C1 segment of cervical spinal cord (tissue), 14 donors: ENCODE measurements at regions not wholly inside any gene's neighbourhood (a gene's known extent, or its start where the extent isn't known, plus 50 kb on each side); places are given as distances from the start of the nearest gene placed in this dataset.
"Not testable (repeated sequence)": the region's sequence is repeated elsewhere in the genome, so short reads cannot be mapped to it uniquely, and the experiment has no call there.

Source experiments
- DNase-seq, 14 donors: peaks; one replicate each; lab custom pipeline; 2025; lab: John Stamatoyannopoulos, UW

DNA sequence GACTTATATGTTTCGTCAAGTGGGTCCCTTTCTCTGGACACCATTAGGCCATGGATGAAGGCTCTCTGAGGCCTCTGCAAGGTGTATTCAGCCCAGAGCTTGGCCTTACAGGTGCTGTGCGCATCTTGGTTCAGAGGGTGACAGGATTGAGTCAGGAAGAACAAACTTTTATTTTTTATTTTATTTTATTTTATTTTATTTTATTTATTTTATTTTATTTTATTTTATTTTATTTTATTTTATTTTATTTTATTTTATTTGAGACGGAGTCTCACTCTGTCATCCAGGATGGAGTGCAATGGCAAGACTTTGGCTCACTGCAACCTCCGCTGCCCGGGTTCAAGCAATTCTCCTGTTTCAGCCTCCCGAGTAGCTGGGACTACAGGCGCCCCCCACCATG, 370.4 kb upstream of the CLNK start:
- not testable (repeated sequence) for DNase-seq

DNA sequence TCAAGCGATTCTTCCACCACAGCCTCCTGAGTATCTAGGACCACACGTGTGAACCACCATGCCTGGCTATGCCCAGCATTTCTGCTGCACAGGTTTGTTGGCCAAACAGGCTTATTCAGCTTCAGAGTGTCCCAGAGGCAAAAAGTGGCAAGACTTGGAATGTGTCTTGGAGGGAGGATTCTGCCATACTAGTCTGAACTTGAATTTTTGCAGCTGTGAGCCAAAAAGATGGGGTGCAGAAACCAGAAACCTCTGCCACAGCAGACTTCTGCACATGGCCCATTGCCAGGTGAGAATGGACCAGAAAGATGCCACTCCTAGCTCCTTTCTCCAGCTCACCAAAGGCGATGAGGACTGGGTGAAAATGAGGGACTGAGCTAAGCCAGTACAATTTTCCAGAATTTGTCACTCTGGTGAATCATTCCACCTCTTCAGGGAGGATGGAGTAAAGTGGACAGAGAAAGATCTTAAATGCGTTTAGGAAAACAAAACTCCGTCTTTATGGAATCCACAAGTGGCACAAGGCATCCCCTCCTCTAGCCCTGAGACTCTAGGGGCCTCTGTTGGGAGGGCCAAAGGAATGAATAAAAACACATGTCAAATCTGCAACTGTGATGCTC, 369.1 kb upstream of the CLNK start:
- no peak for DNase-seq

DNA sequence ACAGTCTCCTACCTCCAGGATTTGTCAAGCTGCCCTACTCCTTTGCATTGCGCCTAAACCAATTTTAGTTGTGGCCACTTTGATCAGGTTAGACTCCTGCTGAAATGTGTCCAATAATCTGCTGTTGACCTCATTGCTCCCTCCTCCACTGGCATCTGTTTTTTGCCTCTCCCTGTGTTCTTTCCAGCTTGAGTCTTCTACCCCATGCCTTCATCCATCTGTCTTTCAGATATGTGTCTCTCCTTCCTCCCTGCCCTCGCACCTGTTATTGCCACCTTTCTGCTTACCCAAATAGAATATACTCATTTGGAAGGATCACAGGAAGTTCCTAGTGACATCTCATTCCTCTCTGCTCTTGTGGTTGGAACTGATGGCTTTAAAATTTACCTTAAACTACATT, 366.6 kb upstream of the CLNK start:
- peak in 3 of 14 donors; percentile 8 to 97 (median 10) for DNase-seq

DNA sequence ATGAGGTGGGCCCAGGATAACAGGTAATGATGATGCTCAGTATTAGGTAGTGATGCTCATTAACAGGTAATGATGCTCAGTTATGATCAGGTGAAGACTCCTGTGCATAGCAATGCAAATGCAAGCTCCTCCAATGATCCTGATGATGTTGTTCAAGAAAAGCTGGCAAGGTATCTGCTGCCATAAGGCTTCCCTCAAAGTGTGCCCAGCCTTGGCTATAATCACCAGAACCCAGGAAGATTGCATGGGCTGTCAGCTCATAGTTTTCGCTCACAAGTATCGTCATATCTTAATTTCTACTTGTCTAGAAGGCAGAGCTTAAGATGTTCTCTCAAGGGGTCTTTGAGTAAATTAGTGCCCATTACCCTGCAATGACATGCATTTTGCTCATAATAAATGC, 366.2 kb upstream of the CLNK start:
- DNase-seq = peak in 2 of 14 donors; percentile 4 to 92

DNA sequence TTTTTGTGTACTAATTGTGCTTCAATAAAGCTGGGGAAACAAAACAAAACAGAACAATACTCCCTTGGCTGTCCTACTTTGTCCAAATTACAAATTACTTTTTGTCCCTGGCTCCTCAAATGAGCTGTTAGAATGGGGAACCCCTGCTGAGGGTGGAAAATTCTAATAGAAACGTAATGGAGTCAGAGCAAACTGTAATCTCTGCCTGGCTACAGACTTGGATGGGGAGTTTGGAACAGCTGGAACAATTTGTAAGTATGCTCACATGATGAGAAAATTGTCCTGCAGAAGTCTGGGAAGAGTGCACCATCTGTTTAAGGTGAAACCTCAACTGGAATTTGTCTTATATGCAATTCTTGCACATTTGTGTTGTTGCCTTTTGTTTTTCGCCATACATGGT, 364.4 kb upstream of the CLNK start:
- DNase-seq = no peak

DNA sequence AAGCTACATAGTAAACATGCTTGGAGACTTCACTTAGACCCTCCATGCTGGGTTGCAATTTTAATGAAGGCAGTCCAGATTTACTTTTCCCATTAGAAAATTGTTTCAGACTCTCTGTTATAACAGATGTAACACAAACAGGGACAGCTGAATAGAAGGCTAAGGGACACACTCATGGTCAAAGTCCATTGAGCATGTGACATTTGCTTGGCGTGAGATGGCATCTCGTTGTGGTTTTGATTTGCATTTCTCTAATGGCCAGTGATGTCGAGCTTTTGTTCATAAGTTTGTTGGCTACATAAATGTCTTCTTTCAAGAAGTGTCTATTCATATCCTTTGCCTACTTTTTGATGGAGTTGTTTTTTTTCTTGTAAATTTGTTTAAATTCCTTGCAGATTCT, 358.2 kb upstream of the CLNK start:
- no peak for DNase-seq

DNA sequence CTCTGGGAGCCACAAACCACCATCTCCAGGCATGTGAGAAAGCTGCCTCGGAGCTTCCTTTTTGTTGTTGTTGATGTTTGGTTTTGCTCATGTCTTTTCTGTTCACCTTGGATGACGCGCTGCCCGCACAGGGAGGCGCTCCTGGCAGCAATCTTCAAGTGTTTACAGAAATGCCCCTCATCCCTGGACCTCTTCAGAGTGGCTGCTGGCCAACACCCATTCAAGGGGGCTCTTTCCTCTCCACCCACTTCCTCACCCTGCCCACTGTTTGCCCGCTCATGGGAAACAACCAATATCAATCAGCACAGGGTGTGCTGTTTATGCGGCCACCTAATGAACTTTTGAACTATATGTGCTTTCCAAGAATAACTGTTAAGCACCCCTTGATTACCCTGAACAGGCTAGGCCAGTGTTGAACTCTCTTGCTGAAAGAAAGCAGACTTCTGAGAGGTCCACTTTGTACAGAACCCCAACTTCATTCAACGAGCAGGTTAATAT, 355.1 kb upstream of the CLNK start:
- no peak for DNase-seq

DNA sequence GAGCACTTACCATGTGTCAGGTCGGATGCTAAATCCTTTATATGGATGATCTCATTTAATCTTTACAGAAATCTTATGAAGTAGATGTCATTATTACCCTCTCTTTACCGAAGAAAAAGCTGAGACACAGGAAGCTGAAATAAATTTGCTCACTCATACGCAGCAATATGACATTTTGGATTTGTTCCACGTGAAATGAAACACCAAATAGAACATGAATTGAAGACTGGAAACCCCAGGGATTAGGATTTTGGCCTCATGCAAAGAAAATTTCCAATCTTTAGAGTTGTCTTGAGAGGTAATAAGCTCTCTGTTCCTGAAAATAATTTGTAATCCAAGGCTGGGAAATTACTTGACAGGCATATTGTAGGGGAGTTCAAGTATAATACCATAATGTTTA, 354.4 kb upstream of the CLNK start:
- no peak for DNase-seq

DNA sequence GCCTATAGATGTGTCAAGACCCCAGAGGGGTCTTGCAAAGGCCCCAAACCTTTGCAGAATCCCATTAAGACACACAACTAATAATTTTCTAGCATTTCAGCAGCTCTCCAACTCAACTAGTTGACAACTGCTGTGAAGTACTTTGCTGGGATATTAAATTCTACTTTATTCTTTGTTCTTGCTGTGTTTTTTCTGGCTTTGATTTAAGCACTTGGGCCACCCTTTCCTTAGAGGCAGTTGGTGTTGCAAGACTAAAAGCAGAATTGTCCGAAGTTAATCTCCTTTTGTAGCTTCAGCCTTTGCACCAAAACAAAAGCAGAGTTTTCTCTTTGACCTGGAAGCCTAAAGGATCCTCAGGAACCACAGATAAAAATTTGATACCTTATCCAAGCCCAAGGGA, 353.1 kb upstream of the CLNK start:
- DNase-seq = no peak

DNA sequence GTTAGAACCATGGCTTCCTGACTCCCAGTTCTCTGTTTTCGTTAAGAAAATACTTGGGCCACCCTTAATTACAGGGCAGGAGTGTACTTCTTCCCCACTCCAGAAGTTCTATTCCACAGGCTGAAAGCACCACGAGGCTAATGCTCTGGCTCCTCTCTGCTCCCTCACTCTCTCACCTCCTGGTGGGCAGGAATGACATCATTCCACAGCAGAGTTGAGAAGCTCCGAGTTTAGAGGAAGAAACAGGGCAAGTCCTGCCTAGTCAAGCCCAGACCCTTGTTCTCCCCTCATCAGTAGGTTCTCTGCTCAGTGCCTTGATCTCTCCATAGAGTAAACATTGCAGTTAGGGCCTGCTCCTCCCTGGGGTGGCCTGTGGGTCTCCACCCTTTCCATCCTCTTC, 343.8 kb upstream of the CLNK start:
- no peak for DNase-seq

DNA sequence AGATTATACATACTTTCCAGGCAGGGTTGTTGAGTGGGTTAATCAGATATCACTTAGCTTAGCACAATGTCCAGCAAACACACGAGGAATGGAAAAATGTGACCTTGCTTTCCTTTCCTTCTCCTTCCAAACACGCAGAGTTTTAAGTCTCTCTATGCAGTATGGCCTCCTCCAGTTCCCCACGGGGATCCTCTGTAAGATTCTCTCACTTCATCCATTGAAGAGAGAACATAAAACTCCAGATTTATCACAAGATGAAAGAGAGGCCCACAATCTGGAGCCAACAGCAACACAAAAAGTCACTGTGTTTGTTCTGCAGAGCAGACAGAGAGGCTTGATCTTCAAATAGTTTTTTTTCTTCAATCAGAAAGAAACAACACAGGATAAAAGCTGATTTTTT, 336.8 kb upstream of the CLNK start:
- no peak for DNase-seq

DNA sequence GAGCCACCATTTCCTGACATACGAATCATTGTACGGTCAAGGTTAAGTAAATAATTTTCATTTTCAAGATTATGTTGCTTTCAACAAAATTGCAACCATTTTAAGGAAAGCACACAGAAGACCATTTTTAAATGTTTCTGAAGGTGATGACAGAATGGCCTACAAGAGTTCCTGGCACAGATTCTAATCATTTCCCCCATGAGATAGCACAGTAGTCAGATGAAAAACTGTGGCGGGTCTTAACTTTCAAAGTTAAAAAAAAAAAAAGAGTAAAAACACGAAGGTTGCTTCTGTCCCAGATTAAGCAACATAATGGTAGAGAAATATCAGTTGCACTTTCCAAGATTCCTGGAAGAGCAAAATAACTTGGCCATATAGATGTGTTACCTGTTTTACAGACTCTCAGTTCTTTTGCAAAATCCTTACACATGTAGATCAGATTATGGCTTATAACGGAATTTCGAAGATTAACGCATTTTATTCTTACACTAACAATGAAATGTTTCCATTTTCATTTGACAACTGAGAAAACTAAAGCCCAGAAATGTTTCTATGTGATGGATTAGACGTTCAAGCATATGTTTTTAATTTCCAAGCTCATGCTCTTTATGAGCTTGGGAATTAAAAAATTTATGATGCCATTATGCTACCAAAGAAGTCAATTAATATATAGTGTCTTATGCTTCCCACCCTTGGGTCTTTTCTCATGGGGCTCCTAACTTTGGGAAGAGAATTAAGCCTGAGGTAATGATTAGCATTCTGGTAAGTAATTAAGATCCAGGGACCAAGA, 335.1 kb upstream of the CLNK start:
- DNase-seq = no peak

DNA sequence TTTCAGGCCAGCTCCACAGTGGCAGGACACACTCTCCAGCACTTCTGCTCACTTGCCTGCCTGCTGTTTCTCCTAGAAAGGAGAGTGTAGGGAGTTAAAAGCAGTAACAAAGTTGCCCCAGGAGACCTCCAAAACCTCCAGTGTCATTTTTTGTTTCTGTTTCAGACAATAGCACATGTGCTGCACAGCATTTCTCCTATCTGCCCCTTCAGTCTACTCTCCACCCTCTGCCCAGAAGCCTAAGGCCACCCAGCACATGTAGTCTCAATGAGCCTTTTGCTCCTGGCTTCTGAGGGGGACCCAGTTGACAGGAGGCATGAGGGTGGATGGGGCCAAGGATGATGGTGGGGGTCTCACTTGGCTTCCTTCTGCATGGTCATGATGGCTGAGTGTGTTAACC, 329.6 kb upstream of the CLNK start:
- DNase-seq = no peak

DNA sequence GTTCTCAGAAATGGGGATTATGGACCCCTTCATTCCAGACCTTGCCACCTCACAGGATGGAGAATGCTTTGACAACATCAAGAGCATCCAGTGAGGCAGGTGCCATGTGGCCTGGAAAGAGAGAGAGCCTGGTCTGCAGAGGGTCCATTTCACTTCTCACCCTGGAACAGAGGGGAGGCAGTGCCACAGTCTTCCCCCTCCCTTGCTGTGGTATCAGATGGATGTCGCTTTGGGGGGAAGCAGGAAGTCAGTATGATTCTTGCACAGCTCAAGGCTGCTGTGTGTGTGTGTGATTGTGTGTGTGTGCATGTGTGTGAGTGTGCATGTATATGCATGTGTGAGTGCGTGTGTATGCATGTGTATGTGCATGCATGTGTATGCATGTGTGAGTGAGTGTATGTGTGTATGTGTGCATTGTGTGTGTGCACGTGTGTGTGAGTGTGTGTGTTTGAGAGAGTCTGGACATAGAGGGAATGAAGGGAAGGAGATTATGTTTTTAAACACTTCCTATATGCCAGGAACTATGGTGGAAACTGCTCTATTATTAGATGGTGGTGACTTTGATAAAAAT, 328.6 kb upstream of the CLNK start:
- no peak for DNase-seq

DNA sequence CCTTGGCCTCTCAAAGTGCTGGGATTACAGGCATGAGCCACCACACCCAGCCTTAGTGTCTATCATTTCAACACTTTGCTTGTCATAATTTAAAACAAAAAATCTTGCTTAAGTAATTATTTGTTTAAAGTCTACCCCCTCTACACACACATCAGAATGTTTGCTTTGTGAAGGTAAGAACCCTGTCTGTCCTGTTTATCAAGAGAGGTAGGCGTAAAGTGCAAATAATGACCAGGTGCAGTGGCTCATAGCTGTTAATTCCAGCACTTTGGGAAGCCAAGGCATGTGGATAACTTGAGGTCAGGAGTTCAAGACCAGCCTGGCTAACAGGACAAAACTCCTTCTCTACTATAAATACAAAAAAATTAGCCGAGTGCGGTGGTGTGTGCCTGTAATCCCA, 326.7 kb upstream of the CLNK start:
- no peak for DNase-seq

DNA sequence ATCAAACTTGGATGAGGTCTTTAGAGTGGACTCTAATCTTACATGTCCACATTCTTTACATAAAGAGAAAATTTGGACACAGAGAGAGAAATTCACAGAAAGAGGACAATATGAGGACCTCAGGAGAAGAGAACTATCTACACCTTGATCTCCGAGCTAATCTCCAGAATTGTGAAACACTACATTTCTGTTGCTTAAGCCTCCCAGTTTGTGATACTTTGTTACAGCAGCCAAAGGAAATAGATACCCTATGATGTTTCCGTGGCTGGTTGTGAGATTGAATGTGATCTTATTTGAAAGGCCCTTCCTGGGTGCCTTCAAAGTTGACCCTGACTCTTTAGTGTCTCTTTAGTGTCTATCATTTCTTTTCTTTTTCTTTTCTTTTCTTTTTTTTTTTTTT, 326.1 kb upstream of the CLNK start:
- DNase-seq = no peak

DNA sequence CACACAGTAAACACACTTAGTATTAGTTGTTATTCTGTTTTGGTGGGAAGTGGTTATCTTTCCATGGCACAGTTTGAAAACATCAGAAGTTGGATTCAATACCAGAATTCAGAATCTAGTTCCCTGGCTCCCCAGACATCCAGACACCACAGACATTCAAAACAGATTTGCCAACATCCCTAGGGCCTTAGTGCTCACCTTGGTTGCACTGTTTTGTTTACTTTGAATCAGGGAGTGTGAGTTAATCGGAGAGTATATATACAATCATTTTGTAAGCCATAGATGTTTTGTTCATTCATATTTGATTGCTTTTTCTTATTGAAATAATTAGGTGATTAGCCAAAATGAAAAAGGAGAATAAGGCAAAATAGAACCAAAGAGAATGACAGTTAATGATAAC, 324.7 kb upstream of the CLNK start:
- DNase-seq = no peak

DNA sequence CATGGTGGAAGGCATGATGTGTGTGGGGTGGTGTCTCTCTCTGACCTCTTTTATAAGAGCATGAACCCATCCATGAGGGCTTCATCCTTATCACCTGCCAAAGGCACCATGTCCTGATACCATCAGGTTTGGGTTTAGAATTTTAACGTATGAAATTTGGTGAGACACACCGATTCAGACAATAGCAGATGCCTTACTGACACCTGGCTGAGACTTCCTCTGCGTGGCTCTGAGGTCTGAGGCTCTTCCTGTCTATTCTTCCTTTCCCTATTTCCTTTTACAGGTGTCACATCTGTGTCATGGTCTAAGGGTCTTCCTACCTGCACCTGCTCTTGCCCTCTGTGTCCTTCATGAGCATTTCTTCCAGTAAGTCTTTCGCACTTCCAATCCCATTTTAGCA, 320.7 kb upstream of the CLNK start:
- DNase-seq = no peak

DNA sequence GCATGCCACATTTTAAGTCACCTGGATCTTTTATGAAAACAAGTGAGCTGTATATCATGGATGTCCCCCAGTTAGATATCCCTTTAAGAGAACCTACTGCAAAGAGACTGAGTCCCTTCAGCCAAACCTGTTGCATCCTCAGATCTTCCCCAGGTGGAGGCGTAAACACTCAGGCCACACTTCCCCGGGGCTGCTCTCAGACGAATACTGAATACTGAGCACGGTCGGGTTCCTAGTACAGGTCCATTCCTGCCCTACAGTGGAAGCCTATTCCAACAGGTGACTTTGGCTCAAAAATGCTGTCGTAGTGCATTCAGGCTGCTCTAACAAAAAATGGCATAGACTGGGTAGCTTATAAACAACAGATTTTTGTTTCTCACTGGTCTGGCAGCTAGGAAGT, 320.2 kb upstream of the CLNK start:
- DNase-seq = no peak

DNA sequence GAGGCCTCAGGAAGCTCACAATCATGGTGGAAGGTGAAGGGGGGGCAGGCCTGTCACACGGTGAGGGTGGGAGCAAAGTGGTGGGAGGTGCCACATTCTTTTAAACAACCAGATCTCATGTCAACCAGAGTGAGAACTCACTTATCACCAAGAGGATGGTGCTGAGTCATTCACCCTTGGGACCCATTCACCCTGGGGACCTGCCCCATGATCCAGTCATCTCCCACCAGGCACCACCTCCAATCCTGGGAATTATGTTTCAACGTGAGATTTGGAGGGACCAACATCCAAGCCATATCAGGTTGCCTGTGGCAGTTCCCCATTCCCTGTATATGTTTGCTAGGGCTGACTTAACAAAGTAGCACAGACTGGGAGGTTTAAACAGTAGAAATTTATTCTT, 318.4 kb upstream of the CLNK start:
- DNase-seq = no peak

DNA sequence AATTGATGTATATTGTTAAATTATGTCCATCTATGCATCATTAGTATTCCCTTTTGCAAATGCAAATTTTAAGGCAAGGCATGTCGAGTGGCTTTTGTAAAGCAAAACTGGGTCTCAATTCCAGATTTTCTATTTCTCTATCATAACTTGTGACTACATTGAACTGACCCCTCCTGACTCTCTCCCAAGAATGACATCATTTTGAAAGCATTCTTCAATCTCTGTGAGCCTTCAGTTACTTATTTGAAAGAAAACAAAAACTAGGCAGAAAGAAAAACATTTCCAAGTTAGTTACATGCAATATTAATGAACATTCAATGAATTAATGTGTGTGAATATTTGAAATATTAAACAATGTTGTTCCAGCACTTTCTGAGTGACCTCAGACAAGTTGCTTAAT, 314.3 kb upstream of the CLNK start:
- no peak for DNase-seq

DNA sequence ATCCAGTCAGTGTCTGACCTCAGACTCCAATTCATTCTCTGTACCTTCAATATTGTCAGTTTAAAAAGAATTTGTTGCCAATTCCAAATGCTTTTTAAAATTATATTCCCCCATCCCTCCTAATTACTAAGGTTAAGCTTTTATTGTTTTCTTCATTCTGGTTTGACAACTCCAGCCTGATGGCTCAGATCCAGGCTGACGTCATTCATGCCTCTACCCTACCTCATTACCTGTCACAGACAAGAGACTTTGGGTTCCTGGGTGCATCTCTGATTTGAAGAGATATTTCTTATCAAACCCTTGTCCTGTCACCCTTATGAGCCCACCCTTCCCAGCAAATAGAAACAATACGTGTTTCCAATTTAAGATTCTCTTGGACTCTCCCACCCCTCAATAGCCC, 300.2 kb upstream of the CLNK start:
- no peak for DNase-seq
